GM06990 (cell line): ENCODE measurements at regions not wholly inside any gene's neighbourhood (a gene's known extent, or its start where the extent isn't known, plus 50 kb on each side); places are given as distances from the start of the nearest gene placed in this dataset.

Experiments used
- DNase-seq: peaks from one replicate; pipeline ENCODE4 v3.0.0-alpha.2; 2011; ENCODE audit not compliant: insufficient read length; ENCODE audit errors: extremely low read depth
- H3K27me3 ChIP-seq: replicated peaks from 2 replicates; pipeline ENCODE4 v1.6.0; 2011; ENCODE audit warnings: low read length; ENCODE audit not compliant: control insufficient read depth, insufficient read depth
- H3K36me3 ChIP-seq: 2 replicates; pipeline ENCODE4 v1.5.1; 2011; ENCODE audit warnings: low read length; ENCODE audit not compliant: control insufficient read depth, insufficient read depth
- H3K4me3 ChIP-seq: replicated peaks from 2 replicates; pipeline ENCODE4 v1.5.1; 2011; ENCODE audit warnings: low read depth, mild to moderate bottlenecking, control low read depth, low read length
- TF ChIP-seq, protein P1 (sequence below): IDR thresholded peaks from 2 replicates; pipeline ENCODE4 v1.5.1; 2011; ENCODE audit warnings: low read length, control low read depth, mild to moderate bottlenecking, inconsistent platforms; ENCODE audit not compliant: insufficient read depth, poor library complexity, severe bottlenecking

GRCh38 chr4:127084666-127085065 lies 548.1 kb upstream of the INTU start:
- TF ChIP-seq, protein P1, sequence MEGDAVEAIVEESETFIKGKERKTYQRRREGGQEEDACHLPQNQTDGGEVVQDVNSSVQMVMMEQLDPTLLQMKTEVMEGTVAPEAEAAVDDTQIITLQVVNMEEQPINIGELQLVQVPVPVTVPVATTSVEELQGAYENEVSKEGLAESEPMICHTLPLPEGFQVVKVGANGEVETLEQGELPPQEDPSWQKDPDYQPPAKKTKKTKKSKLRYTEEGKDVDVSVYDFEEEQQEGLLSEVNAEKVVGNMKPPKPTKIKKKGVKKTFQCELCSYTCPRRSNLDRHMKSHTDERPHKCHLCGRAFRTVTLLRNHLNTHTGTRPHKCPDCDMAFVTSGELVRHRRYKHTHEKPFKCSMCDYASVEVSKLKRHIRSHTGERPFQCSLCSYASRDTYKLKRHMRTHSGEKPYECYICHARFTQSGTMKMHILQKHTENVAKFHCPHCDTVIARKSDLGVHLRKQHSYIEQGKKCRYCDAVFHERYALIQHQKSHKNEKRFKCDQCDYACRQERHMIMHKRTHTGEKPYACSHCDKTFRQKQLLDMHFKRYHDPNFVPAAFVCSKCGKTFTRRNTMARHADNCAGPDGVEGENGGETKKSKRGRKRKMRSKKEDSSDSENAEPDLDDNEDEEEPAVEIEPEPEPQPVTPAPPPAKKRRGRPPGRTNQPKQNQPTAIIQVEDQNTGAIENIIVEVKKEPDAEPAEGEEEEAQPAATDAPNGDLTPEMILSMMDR, result no peak
- no peak for DNase-seq
- no peaks in the 10 kb centered on the region for H3K27me3 ChIP-seq
- no peak overlapping the region for H3K4me3 ChIP-seq
- H3K36me3 ChIP-seq, result no peaks in the 10 kb centered on the region

DNA sequence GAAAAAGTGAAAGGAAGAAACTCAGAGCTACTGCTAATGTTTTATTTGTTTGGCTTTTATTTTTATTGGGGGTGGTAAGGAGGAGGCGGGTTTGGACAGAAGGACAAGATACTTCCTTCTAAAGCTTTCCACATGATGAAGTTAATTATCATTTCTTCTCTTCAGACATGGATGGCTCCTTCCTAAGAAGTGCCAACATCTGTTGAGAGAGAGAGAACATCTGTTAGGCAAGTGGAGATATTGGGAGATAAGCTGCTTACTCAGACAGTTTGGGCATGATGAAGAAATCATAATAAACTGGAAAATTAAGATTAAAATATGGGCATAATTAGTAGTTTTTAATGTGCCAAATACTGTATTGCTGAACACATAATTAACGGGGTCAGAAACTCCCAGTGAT lies 535.7 kb upstream of the INTU start:
- H3K27me3 ChIP-seq, result no peaks in the 10 kb centered on the region
- DNase-seq, result no peak
- H3K36me3 ChIP-seq, result no peaks in the 10 kb centered on the region
- TF ChIP-seq, protein P1, result no peak
- no peak overlapping the region for H3K4me3 ChIP-seq

GRCh38 chr4:127102361-127102760 lies 530.4 kb upstream of the INTU start:
- TF ChIP-seq, protein P1, result no peak
- Histone ChIP-seq H3K36me3 (no peaks in the 10 kb centered on the region), H3K4me3 (no peak overlapping the region), H3K27me3 (no peaks in the 10 kb centered on the region)
- no peak for DNase-seq

- Histone ChIP-seq H3K27me3 (no peaks in the 10 kb centered on the region), H3K36me3 (no peaks in the 10 kb centered on the region), H3K4me3 (no peak overlapping the region)
- DNase-seq, result no peak
- TF ChIP-seq, protein P1, result no peak
These were observed 529.1 kb upstream of the INTU start for GRCh38 chr4:127103681-127104115.

GRCh38 chr4:127113844-127114362 lies 518.9 kb upstream of the INTU start:
- no peak for DNase-seq
- Histone ChIP-seq H3K4me3 (no peak overlapping the region), H3K36me3 (no peaks in the 10 kb centered on the region), H3K27me3 (no peaks in the 10 kb centered on the region)
- TF ChIP-seq, protein P1, result no peak

DNA sequence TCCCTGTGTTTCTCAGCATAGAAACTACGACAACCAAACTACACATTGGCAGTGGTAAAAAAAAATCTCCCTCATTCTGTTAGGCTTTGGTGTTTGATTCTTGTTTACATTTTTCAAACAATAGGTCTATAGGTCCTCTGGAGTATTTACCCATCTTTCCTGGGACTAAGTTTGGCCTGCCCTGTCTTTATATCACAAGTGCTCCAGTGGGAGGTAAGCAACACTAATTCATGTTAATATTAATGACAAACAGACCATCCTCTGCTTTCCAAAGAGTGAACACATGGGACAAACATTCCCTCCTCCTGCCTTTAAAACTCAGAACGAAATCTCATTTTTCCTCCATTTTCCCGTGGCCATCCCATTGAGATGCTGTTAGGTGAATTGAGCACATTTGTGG lies 514.1 kb upstream of the INTU start:
- no peak overlapping the region for H3K4me3 ChIP-seq
- no peaks in the 10 kb centered on the region for H3K36me3 ChIP-seq
- no peaks in the 10 kb centered on the region for H3K27me3 ChIP-seq
- TF ChIP-seq, protein P1, result no peak
- DNase-seq, result no peak
